NOMO-1 treated with DMSO at 0.1 percent for 48 hours (cell line): ENCODE measurements at regions not wholly inside any gene's neighbourhood (a gene's known extent, or its start where the extent isn't known, plus 50 kb on each side); places are given as distances from the start of the nearest gene placed in this dataset.
A peak's percentile ranks its signal among the peaks of the same experiment; 100 is the strongest.
"Not testable (repeated sequence)": the region's sequence is repeated elsewhere in the genome, so short reads cannot be mapped to it uniquely, and the experiment has no call there.

Source experiments
- DNase-seq: peaks from one replicate; lab custom pipeline; 2025; ENCODE audit not compliant: unreplicated experiment; lab: John Stamatoyannopoulos, UW

- DNase-seq, result peak; percentile 15
These were observed 380.9 kb upstream of the TMTC1 start for GRCh38 chr12:30164382-30165318.

DNA sequence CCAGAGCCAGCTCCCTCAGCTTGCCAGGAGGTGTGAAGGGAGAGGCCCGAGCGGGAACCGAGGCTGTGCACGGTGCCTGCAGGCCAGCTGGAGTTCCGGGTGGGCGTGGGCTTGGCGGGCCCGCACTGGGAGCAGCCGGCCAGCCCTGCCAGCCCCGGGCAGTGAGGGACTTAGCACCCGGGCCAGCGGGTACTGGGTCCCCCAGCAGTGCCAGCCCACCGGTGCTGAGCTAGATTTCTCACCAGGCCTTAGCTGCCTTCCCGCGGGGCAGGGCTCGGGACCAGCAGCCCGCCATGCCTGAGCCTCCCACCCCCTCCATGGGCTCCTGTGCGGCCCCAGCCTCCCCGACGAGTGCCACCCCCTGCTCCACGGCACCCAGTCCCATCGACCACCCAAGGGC, 373.1 kb upstream of the TMTC1 start:
- DNase-seq, result not testable (repeated sequence)

- no peak for DNase-seq
These were observed 371.4 kb upstream of the TMTC1 start for GRCh38 chr12:30155001-30155730.

- DNase-seq, result no peak
These were observed 370.2 kb upstream of the TMTC1 start for GRCh38 chr12:30153981-30154380.

- DNase-seq, result no peak
These were observed 369.0 kb upstream of the TMTC1 start for GRCh38 chr12:30152705-30153104.

GRCh38 chr12:30151831-30152230, 368.1 kb upstream of the TMTC1 start:
- DNase-seq, result no peak

- DNase-seq, result no peak
These were observed 362.8 kb upstream of the TMTC1 start for GRCh38 chr12:30146561-30146960.

DNA sequence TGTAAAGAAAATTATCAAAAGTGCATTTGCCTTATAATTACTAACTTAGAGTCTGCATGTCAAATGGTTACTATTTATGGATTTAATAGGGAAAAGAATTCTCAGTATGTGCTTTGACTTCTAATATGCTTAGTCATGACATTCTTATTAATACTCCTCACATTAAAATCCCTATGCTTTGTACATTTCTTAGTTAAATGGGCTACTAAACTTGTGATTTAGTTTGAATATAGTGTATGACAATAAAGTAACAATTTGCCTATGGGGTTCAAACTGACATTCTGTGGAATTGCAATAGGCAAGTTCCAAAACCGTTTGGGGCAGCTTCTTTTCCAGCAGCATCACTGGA, 361.9 kb upstream of the TMTC1 start:
- DNase-seq, result no peak

DNA sequence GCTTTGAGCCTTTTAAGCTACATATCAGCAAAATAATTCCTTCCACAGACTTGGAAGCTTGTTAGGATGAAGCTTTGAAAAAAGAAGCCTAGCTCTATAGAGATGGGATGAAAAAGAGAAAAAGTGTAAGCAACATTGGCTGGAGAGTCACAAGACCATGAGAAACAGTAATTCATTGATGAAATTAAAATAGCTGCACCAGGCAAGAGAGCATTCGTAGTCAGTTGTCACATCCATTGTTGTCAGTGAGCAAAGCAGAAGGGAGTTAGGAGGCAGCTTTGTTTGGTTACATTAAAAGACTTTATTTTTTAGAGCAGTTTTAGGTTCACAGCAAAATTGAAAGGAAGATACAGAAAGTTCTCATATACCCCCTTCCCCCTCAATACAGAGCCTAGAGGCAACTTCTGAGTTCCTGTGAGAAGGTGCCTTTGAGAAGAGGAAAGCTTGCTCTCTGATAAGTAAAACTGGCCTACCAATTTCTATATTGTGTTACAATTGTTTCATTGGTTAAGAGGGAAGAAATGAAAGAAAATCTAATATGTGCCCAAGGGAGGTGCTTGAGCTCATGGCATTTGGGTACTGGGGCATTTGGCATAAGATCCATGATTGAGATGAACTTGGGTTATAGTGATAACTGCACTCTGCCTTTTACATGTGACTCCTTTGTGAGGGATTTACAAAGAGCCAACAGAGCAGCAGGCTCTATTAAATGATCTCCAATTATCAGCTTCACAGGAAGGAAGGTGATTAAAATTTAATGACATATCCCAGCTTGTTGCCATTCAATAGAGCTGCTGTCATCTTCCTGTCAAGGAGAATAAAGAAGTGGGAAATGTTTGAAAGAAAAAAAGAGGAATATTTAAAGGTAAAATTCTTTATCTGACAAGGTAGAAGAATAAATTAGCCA, 361.3 kb upstream of the TMTC1 start:
- no peak for DNase-seq

- no peak for DNase-seq
These were observed 358.6 kb upstream of the TMTC1 start for GRCh38 chr12:30142301-30142700.

- DNase-seq, result no peak
These were observed 354.7 kb upstream of the TMTC1 start for GRCh38 chr12:30138483-30138882.

GRCh38 chr12:30136696-30137095, 353.0 kb upstream of the TMTC1 start:
- DNase-seq, result no peak

DNA sequence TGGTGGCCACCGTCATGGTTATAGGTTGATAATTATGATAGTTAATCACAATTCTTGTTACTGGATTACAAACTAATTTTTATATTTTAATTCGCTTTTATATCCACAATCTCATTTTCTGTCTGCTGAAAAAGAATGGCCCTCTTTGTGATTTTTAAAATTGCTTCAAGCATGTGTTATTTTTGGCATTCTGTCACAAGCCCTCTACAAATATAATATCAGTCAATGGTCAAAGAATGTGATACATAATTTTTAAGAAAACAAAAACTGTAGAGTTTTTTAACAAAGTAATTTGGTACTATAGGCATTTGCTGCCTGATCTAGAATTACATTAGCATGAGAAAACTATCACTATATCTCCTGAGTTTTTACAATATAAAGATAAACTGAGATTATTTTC, 352.0 kb upstream of the TMTC1 start:
- DNase-seq, result no peak

- DNase-seq, result no peak
These were observed 350.5 kb upstream of the TMTC1 start for GRCh38 chr12:30134229-30134628.

DNA sequence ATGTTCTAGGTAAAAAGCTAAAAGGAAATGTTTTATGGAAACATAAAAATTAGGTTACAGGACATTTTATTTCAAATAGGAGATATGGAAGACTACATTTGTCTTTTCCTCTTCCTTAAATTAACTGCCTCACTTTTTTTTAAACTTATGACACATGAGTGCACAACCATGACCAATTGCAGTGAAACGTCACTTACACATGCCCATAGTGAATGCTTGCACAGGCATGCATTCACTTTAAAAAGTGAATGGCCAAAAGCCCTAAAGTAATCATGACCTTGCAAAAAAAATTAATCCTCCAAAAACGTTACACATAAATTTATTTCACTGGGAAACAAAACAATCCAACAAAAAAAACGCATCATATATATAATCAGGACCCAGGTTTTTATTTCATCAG, 343.2 kb upstream of the TMTC1 start:
- no peak for DNase-seq

DNA sequence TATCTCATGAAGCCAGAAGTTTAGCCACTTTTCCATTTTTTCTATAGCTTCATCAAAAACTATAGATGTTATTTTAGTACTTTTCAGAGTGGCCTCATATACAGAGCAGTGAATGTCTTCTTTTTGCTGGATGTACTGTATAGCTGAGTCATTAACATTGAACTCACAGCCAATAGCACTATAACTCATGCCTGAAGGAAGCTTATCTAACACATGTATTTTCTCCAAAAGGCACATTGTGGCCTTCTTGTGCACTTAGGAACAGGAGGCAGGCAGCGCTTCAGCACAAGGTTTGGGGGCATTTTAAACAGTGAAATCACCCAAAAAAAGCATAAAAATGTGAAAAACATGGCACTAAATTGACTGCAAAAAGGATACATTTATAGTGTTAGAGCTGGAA, 336.8 kb upstream of the TMTC1 start:
- no peak for DNase-seq

DNA sequence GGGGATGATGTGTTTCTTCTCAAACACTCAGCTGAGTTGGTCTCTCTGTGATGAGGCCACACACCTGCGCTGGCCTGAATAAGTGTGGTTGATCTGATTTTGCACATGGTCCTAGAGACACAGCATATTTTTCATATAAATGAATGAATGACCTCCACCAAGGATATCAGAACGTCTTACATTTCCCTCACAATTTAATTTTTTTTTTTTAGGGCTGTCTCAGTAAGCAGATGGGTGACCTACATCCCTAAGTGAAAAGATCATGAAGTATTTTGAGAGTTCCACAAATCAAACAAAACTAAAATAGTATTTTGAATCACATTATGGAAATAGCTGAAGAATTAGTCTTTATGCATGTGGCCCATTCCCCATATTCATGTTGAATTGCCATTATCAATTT, 333.7 kb upstream of the TMTC1 start:
- DNase-seq, result no peak

- no peak for DNase-seq
These were observed 328.0 kb upstream of the TMTC1 start for GRCh38 chr12:30111719-30112118.

- DNase-seq, result no peak
These were observed 327.3 kb upstream of the TMTC1 start for GRCh38 chr12:30110958-30111586.

DNA sequence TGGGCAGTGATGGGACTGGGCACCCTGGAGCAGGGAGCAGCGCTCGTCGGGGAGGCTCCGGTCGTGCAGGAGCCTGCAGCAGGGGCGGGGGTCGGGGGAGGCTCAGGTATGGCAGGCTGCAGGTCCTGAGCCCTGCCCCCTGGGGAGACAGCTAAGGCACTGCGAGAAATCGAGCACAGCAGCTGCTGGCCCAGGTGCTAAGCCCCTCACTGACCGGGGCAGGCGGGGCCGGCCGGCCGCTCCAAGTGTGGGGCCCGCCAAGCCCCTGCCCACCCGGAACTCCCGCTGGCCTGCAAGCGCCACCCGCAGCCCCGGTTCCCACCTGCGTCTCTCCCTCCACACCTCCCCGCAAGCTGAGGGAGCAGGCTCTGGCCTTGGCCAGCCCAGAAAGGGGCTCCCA, 326.8 kb upstream of the TMTC1 start:
- no peak for DNase-seq

DNA sequence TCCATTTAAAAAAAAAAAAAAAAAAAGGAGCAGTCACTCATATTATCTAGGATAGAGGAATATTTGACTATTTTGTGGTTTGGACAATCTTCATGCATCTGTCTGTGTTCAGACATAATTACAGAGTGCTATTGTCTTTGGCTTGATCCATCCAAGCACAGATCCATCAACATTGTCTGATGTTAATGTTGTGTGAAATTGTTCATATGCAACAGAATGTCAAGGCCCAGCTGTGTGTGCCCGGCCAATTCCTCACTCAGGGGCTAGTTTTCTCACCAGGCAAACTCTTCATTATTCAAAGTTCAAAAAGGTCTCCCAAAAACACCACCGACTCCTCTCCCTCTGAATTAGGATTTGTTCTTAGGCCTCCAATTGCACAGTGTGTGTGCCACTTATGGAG, 324.9 kb upstream of the TMTC1 start:
- DNase-seq, result no peak
